ENCODE measurements at regions not wholly inside any gene's neighbourhood (a gene's known extent, or its start where the extent isn't known, plus 50 kb on each side); places are given as distances from the start of the nearest gene placed in this dataset.

GRCh38 chr2:105652014-105652796 lies 92.5 kb upstream of the NCK2 start:
- no peak for DNase-seq (ENCODE audit: low read depth)

DNA sequence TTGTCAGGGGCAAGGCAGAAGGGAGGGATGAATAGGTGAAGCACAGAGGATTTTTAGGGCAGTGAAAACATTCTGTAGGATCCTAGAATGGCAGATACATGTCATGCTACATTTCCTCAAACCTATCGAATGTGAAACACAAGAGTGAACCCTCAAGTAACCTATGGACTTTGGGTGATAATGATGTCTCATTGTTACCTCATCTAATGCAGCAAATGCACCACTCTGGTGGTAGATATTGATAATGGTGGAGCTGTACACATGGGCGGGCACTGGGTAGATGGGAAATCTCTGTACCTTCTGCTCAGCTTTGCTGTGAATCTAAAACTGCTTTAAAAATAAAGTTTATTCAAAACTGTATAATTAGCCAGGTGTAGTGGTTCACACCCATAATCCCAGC lies 95.2 kb upstream of the NCK2 start:
- no peak for DNase-seq (ENCODE audit: low read depth)

- no peak for DNase-seq (ENCODE audit: low read depth)
These were observed 97.0 kb upstream of the NCK2 start for GRCh38 chr2:105647731-105648130.

- DNase-seq (ENCODE audit: low read depth): no peak
These were observed 98.0 kb upstream of the NCK2 start for GRCh38 chr2:105646774-105647076.

DNA sequence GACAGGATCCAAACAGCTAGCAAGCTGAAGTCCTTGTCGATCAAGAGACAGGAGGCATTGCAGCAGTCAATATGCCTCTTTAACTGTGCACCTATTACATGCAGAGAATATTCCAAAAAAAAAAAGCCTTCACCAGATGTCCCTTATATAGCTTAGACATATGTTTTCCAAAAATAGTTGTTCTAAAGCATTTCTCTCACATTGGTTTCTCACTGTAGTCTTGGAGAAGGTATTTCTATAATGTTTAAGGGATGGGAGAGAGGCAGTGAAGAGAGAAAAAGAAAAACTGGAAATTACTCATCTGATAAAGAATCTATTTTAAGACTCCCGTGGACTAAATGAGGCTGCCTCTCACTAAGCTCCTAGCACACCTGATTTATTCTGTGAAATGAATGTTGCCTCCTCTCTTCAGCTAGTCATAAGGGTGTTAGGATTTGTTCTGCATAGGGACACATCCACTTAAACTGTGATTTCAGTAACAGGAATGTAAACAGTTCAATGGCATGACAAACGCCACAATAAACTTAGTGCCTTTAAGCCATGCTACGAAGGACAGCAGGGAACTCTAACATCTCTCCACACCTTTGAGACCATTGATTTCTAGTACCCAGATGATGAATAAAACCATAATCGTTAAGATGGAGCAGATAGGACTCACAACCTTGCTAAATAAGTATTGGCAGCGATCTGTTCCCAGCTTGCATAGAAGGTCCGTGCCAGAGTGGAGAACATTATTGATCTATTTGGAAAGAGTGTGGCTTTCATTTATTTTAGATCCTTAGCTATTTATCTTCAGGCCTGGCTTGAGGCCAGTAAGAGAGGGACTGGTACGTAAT lies 98.6 kb upstream of the NCK2 start:
- no peak for DNase-seq (ENCODE audit: low read depth)

DNA sequence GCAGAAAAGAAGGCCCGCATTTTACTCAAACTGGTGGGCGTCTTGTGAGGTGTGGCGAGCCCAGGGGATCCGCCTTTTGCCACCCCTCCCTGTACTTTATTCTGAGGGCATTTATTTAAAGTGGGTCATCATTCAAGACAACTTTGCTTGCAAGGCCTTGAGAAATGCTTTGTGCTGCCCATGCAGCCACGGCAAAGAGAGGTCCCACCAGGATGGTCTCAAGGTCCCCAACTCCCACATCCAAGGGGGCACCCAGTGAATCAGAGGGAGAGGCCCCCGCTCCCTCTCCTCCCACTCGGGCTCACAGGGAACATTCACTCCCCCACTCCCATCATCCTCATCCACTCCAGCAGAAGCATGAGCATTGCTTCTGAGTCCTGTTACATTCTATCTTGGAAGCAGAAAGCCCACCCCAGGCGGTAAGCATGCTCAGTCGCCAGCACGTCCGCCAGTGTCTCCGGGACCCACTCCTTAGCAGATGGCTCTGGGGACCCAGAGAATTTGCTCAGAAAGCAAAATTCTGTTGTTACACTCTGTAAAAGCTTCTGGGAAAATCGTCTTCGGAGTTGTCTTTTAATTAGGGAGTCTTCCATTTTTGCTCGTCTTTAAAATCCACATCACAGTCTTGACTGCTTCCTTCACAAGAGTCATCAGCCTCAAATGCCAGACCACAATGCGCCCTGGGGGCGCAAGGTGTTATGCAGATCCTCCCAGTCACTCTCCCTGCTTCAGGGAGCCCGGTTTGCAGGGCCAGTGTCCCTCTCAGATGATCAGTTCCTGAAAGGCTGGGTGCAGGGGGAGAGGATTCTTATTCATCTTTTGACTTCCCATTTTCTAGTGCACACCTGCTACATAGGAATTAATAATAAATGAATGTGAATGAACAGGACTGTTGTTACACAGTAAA lies 99.4 kb upstream of the NCK2 start:
- no peak for DNase-seq (ENCODE audit: low read depth)

DNA sequence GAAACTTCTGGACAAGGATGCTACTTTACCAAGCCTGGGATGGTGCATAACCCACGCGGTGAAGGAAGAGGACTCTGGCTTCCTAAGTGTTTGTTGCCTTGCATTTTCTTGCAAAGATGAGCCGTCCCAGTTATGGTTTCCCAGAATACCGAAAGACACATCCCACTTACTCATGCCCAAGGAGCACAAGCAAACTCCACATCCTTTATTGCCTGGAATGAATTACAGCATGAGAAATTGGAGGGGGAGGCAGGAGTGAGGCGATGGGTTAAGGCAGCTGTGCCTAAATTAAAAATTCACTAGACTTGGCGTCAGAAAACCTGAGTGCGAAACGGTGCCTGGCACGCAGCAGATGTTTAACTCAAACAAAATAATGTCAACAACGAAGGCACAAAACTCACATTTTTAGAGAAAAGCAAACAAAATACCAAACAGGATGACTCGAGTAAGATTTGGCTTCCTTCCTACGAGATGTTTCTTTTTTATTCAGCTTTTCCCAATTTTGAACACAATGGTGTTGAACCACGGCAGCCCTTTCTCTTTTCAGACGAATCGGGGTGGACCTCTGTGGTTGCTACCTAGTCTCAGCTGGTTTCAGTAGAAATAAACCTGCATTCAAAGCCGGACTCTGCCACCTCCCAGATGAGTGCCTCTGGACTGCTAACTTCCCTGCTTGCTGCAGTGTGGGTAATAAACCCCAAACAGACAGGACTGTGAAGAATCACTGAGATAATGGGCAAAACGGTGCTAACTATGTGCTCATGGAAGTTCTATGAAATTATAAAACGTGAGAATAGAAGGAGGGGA lies 100.3 kb upstream of the NCK2 start:
- DNase-seq (ENCODE audit: low read depth): no peak

DNA sequence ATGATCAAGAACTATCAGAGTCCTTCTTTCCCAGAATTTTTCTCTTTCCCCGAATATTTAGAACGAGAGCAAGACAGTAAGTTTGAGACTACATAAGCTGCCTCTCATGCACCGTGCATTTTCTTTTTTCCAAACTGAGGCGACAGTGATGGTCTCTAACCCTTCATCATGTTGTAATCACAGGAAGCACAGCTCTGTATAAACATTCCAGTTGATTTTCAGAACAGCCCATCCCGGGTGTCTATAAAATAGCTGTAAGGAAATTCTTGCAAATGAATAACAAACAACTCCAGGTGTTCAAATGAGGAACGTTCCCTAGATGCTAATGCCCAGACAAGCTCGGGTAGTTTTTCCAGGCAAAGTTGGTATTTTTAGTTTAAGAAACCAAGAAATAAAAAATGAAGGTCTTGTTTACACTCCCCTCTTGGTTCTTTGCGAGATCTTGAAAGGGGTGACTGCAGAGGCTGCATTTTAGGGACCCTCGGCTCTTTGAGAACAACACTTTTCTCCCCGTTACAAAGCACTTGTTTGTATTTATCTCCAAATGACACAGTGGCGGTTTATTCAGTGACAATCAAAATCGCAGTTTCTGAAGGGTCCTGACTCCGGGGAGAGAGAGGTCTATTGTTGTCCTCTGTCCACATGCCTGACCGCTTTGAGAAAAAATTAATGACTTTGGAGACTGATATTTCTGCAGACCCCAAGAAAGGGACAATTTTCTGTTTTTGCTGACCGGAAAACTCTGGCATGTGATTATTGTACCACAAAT lies 101.1 kb upstream of the NCK2 start:
- DNase-seq (ENCODE audit: low read depth): no peak

DNA sequence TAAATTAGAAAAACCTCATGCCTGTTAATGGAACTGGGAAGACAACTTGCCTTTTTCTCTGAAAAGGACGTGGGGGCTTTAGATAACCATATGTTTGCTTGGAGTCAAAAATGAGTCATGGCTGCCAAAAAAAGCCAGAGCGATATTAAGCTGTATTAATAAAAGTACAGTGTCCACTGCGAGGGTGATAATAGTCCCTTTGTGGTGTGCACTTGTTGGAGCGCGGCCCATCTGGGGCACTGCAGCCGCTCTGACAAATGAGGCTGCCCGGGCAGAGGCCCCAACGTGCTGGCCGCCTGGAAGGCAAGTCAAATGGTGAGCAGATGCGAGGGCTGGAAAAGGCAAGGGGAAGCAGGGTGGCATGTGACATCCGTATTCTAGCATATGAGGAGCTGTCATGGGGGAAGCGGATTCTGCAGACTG lies 103.3 kb upstream of the NCK2 start:
- no peak for DNase-seq (ENCODE audit: low read depth)

DNA sequence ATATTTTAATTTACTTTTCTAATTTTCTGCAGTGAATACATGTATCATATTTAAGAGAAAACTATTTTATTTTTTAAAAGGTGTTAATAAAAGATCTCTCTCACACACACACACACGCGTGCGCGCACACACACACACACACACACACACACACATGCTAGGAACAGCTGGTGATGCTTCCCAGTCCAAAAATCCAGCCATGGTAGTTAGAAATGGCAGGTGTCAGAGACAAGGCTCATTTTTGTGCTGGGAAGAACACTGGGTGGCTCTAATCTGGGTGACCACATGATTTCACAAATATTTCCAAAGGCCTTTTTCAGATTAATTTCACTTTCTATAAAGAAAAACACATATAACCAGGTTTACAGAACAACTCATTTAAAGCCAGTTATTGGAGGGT lies 104.5 kb upstream of the NCK2 start:
- no peak for DNase-seq (ENCODE audit: low read depth)

GRCh38 chr2:105636109-105636740 lies 108.5 kb upstream of the NCK2 start:
- DNase-seq (ENCODE audit: low read depth): no peak

- DNase-seq (ENCODE audit: low read depth): no peak
These were observed 109.1 kb upstream of the NCK2 start for GRCh38 chr2:105635564-105635963.

- DNase-seq (ENCODE audit: low read depth): no peak
These were observed 110.5 kb upstream of the NCK2 start for GRCh38 chr2:105634198-105634597.

- no peak for DNase-seq (ENCODE audit: low read depth)
These were observed 112.8 kb upstream of the NCK2 start for GRCh38 chr2:105631922-105632321.

DNA sequence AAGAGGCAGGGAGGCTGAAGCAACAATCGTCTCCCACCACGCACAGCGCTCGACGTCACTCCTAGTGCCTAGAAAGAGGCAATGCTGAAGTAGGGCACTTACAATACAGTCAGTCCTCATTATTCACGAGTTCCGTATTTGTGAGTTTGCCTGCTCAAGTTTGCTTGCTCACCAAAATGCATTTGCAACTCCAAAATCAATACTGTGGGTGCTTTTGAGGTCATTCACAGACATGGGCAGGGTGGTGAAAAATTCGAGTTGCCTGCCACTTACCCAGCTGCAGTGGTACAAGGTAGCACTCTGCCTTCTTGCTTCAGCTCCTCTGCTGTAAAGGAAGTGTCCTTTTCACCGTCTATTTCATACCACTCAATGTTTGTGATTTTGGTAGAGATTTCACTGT lies 113.7 kb upstream of the NCK2 start:
- DNase-seq (ENCODE audit: low read depth): no peak

DNA sequence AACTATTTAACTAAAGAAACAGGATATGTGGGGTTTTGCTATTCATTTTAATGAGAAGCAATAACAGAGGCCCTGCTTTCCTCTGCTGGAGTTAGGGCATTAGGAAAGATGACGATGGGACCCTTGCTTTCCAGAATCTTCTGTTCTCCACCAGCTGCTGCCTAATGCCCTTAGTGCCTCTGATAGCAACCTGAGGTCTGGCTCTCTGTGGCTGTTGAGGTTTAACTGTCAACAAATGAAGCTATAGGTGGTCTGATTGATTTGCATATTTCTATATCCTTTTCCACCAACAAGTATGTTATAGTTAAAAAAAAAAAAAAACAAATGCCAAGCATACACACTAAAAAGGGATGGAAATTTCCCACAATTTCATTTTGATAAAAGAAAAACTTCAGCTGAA lies 115.1 kb upstream of the NCK2 start:
- DNase-seq (ENCODE audit: low read depth): no peak

GRCh38 chr2:105627534-105627933 lies 117.2 kb upstream of the NCK2 start:
- DNase-seq (ENCODE audit: low read depth): no peak

DNA sequence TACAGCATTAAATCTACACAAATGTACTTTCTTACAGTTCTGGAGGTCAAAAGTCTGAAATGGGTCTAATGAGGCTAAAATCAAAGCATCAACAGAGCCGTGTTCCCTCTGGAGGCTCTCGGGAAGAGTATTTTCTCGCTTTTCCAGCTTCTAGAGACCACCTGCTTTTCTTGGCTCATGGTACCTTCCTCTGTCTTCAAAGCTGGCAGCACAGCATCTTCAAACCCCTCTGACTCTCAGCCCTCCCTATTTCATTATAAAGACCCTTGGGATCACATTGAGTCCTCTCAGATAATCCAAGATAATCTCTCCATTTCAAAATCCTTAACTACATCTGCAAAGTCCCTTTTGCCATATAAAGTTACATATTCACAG lies 117.8 kb upstream of the NCK2 start:
- no peak for DNase-seq (ENCODE audit: low read depth)

- DNase-seq (ENCODE audit: low read depth): no peak
These were observed 118.3 kb upstream of the NCK2 start for GRCh38 chr2:105626212-105626965.

- DNase-seq (ENCODE audit: low read depth): no peak
These were observed 119.1 kb upstream of the NCK2 start for GRCh38 chr2:105625632-105626031.

All from fibroblast of the conjunctiva (primary cell).